IMR-90 (cell line): ENCODE measurements at regions not wholly inside any gene's neighbourhood (a gene's known extent, or its start where the extent isn't known, plus 50 kb on each side); places are given as distances from the start of the nearest gene placed in this dataset.

Experiments
- ATAC-seq: fragments of 200-7000 bp; cut with Tn5 transposase; 2 replicates; pipeline ENCODE4 v1.9.1; 2020; ENCODE audit warnings: low read depth, mild to moderate bottlenecking, moderate library complexity
- BruUV-seq: library from RNA; stranded (reverse); fragments of 400-500 nt; replicated peaks from 2 replicates; lab custom pipeline; 2021; lab: Mats Ljungman, UMichigan
- CTCF ChIA-PET: fragments of 300-600 bp; formaldehyde crosslinking; extraction: SDS; loops from one replicate; lab custom pipeline; 2021; ENCODE audit warnings: antibody characterized with exemption; lab: Yijun Ruan, JAX
- POLR2A ChIA-PET: fragments of 300-600 bp; sonication (Branson Sonifier 250); formaldehyde crosslinking; loops from one replicate; lab custom pipeline; 2022; ENCODE audit warnings: antibody characterized with exemption; ENCODE audit not compliant: unreplicated experiment; lab: Charles Lee
- DNase-seq: peaks from one replicate; pipeline ENCODE4 v3.0.0; 2013
- H2AFZ ChIP-seq: replicated peaks from 2 replicates; pipeline ENCODE3; 2013; ENCODE audit warnings: low read length, mild to moderate bottlenecking; ENCODE audit not compliant: poor library complexity
- H2AK5ac ChIP-seq: 2 replicates; pipeline ENCODE4 v1.6.1; 2013; ENCODE audit warnings: low read depth, low read length, inconsistent platforms
- H2AK9ac ChIP-seq: replicated peaks from 2 replicates; pipeline ENCODE3; 2013; ENCODE audit warnings: mild to moderate bottlenecking, low read depth, low read length, moderate library complexity; ENCODE audit not compliant: poor library complexity
- H2BK120ac ChIP-seq: 2 replicates; pipeline ENCODE4 v1.6.1; 2013; ENCODE audit warnings: low read depth, low read length, inconsistent platforms
- H2BK15ac ChIP-seq: 3 replicates; pipeline ENCODE4 v1.6.1; 2013; ENCODE audit warnings: low read depth, low read length, inconsistent platforms
- H2BK20ac ChIP-seq: 2 replicates; pipeline ENCODE4 v1.6.1; 2013; ENCODE audit warnings: low read depth, mild to moderate bottlenecking, inconsistent platforms, low read length, moderate library complexity
- H2BK5ac ChIP-seq: 2 replicates; pipeline ENCODE4 v1.6.1; 2013; ENCODE audit warnings: mild to moderate bottlenecking, low read depth, low read length, inconsistent platforms; ENCODE audit not compliant: poor library complexity, severe bottlenecking
- H3K14ac ChIP-seq: replicated peaks from 2 replicates; pipeline ENCODE4 v1.6.1; 2013; ENCODE audit warnings: low read depth, low read length, inconsistent platforms
- H3K18ac ChIP-seq: 2 replicates; pipeline ENCODE4 v1.6.1; 2013; ENCODE audit warnings: low read depth, low read length, control low read depth
- H3K23ac ChIP-seq: 2 replicates; pipeline ENCODE4 v1.6.1; 2013; ENCODE audit warnings: low read depth, low read length, inconsistent platforms
- H3K27ac ChIP-seq: 2 replicates; pipeline ENCODE4 v1.5.1; 2013; ENCODE audit warnings: mild to moderate bottlenecking, control low read depth, low read length; ENCODE audit not compliant: insufficient read depth
- H3K27me3 ChIP-seq: 2 replicates; pipeline ENCODE4 v1.6.1; 2013; ENCODE audit warnings: low read length; ENCODE audit not compliant: control insufficient read depth, insufficient read depth
- H3K36me3 ChIP-seq: 2 replicates; pipeline ENCODE4 v1.6.1; 2013; ENCODE audit warnings: low read length, mixed read lengths; ENCODE audit not compliant: control insufficient read depth, insufficient read depth
- H3K4ac ChIP-seq: 2 replicates; pipeline ENCODE4 v1.6.1; 2013; ENCODE audit warnings: low read depth, low read length, inconsistent platforms
- H3K4me1 ChIP-seq: 2 replicates; pipeline ENCODE4 v1.6.1; 2013; ENCODE audit warnings: low read length, mixed read lengths; ENCODE audit not compliant: control insufficient read depth, insufficient read depth
- H3K4me2 ChIP-seq: 2 replicates; pipeline ENCODE4 v1.6.1; 2013; ENCODE audit warnings: low read depth, mild to moderate bottlenecking, control low read depth, low read length, moderate library complexity
- H3K4me3 ChIP-seq: 2 replicates; pipeline ENCODE4 v1.5.1; 2013; ENCODE audit warnings: low read depth, mild to moderate bottlenecking, control low read depth, low read length, moderate library complexity; ENCODE audit not compliant: insufficient read depth
- H3K56ac ChIP-seq: 2 replicates; pipeline ENCODE4 v1.6.1; 2013; ENCODE audit warnings: low read length, inconsistent platforms; ENCODE audit not compliant: insufficient read depth; ENCODE audit errors: extremely low read depth
- H3K79me1 ChIP-seq, 2 experiments: 2 replicates each; pipeline ENCODE4 v1.6.1; 2013; ENCODE audit warnings: low read length in 2 of 2, inconsistent platforms in 1 of 2, low read depth in 1 of 2
- H3K9ac ChIP-seq: 2 replicates; pipeline ENCODE4 v1.6.1; 2013; ENCODE audit warnings: low read depth, low read length, control low read depth
- H3K9me1 ChIP-seq: 2 replicates; pipeline ENCODE4 v1.6.1; 2013; ENCODE audit warnings: low read length, inconsistent platforms; ENCODE audit not compliant: insufficient read depth
- H3K9me3 ChIP-seq: 2 replicates; pipeline ENCODE4 v1.6.1; 2013; ENCODE audit warnings: low read length; ENCODE audit not compliant: control insufficient read depth, insufficient read depth
- H4K20me1 ChIP-seq: 2 replicates; pipeline ENCODE4 v1.6.1; 2013; ENCODE audit warnings: low read length, inconsistent platforms; ENCODE audit not compliant: insufficient read depth
- H4K5ac ChIP-seq: 2 replicates; pipeline ENCODE4 v1.6.1; 2013; ENCODE audit warnings: mild to moderate bottlenecking, low read depth, low read length, control low read depth
- H4K8ac ChIP-seq, 2 experiments: 2 replicates each; pipeline ENCODE4 v1.6.1; 2013; ENCODE audit warnings: low read depth in 2 of 2, low read length in 2 of 2, control low read depth in 1 of 2, inconsistent platforms in 1 of 2
- H4K91ac ChIP-seq: 2 replicates; pipeline ENCODE4 v1.6.1; 2013; ENCODE audit warnings: low read depth, low read length, inconsistent platforms; ENCODE audit not compliant: insufficient read depth
- FOS ChIP-seq: fragments of 150-350 bp; IDR thresholded peaks from 2 replicates; pipeline ENCODE4 v1.6.1; 2016; ENCODE audit warnings: low read depth, low read length
- RCOR1 ChIP-seq: IDR thresholded peaks from 2 replicates; pipeline ENCODE4 v1.6.1; 2012; ENCODE audit warnings: mild to moderate bottlenecking, low read length, improper control_type of control experiment; ENCODE audit not compliant: insufficient replicate concordance
- RFX5 ChIP-seq: IDR thresholded peaks from 2 replicates; pipeline ENCODE4 v1.8.0; 2012; ENCODE audit warnings: low read depth, mild to moderate bottlenecking, low read length, moderate library complexity
- SMC3 ChIP-seq: fragments of 150-350 bp; IDR thresholded peaks from 2 replicates; pipeline ENCODE4 v1.6.1; 2016; ENCODE audit warnings: low read depth, mild to moderate bottlenecking, antibody characterized with exemption, low read length, moderate library complexity
- WGBS, 2 experiments: methylation state at CpG; one replicate each; pipeline versions ENCODE4 v1.1.5 to v1.1.7; 2013; ENCODE audit warnings: missing lambda C conversion rate in 2 of 2; ENCODE audit not compliant: insufficient read length in 1 of 2; ENCODE audit errors: extremely low coverage in 2 of 2; 5-methylcytosine and 5-hydroxymethylcytosine counted together
- dilution Hi-C: fragments of 300-500 bp; cut with HindIII; formaldehyde crosslinking; loops from one replicate; pipeline ENCODE4 v1.14.3; 2018; ENCODE audit warnings: low sequenced_read_pairs; ENCODE audit not compliant: unreplicated experiment
- in situ Hi-C: fragments of 300-500 bp; cut with MboI; formaldehyde crosslinking; loops from 3 replicates; pipeline ENCODE4 v1.14.3; 2019; ENCODE audit warnings: low sequenced_read_pairs, inconsistent platforms, mixed read lengths
- intact Hi-C: fragments of 100-400 bp; cut with micrococcal nuclease; formaldehyde crosslinking; loops from 2 replicates; pipeline ENCODE4 v1.10.0; 2022
- TF ChIP-seq, protein P1 (sequence below): fragments of 150-350 bp; IDR thresholded peaks from 2 replicates; pipeline ENCODE4 v1.6.1; 2017; ENCODE audit warnings: mild to moderate bottlenecking, antibody characterized with exemption, low read length, low read depth

DNA sequence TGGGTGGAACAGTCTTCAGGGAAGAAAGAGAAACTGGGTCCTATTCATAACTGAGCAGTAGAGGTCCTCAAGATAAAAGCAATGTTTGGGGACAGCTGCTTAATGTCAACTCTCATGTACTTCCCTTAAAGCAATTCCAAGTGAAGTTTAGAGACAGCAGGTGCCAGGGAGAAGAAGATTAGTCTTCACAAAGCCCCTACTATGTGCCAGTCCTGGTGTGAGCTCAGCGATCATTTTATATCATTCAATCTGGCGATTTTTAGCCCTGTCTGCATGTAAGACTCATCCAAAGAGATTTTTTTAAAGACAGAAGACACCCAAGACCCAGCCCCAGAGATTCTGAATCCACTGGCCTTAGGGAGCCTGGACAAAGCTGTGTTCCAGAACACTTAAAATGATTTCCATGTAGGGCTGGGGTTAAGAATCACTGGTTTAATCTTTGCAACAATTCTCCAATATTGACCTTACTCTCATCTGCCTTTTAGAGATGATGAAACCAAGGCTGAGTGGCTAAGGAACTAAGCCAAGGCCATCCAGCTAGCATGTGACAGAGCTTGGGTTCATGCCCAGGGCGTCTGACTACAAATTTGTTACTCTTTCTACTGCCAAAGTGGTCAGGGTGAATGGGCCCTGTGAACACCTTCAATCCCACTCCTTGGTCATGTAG lies 404.5 kb upstream of the TBX3 start:
- Histone ChIP-seq H3K4me3 (no peak overlapping the region), H2BK15ac (no peak overlapping the region), H3K36me3 (no peaks in the 10 kb centered on the region), H4K20me1 (no peaks in the 10 kb centered on the region), H3K9ac (no peak overlapping the region), H3K56ac (no peak overlapping the region), H3K23ac (no peak overlapping the region), H2BK5ac (no peak overlapping the region), H2AFZ (no peak overlapping the region), H2AK5ac (no peak overlapping the region), H2BK20ac (no peak overlapping the region), H3K79me1 (no peaks in the 10 kb centered on the region), H3K27ac (no peak overlapping the region), H3K27me3 (no peaks in the 10 kb centered on the region), H3K9me3 (no peaks in the 10 kb centered on the region), H2AK9ac (no peak overlapping the region), H4K8ac (no peak overlapping the region), H4K5ac (no peak overlapping the region), H3K4me2 (no peak overlapping the region), H3K14ac (no peak overlapping the region), H3K18ac (no peak overlapping the region), H4K91ac (no peak overlapping the region), H2BK120ac (no peak overlapping the region), H3K9me1 (no peaks in the 10 kb centered on the region), H3K4me1 (no peaks in the 10 kb centered on the region), H3K4ac (no peak overlapping the region)
- POLR2A ChIA-PET, result interaction anchor here (0.6 kb wide), 1 partner anchor 1544 kb away, joined by 6 read pairs; no protein-coding TSS in a partner anchor
- DNase-seq (no peak), ATAC-seq (no peak)
- dilution Hi-C loops, result no loop called here
- in situ Hi-C loops, result no loop called here
- CTCF ChIA-PET, result no interaction called here
- 80% methylated on average over 1 of the region's 3 CpGs; no CpG with 5 or more reads in 1 of the 2 experiments for WGBS, 2 experiments
- intact Hi-C loops, result no loop called here
- BruUV-seq, result no TSS peak
- no peak for TF ChIP-seq RCOR1
- TF ChIP-seq, protein P1, sequence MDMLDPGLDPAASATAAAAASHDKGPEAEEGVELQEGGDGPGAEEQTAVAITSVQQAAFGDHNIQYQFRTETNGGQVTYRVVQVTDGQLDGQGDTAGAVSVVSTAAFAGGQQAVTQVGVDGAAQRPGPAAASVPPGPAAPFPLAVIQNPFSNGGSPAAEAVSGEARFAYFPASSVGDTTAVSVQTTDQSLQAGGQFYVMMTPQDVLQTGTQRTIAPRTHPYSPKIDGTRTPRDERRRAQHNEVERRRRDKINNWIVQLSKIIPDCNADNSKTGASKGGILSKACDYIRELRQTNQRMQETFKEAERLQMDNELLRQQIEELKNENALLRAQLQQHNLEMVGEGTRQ, result no peak
- no peak for TF ChIP-seq FOS
- no peak for TF ChIP-seq SMC3
- TF ChIP-seq RFX5, result no peak
